Activated CD4-positive, alpha-beta memory T cell treated with anti-CD3 and anti-CD28 coated beads, Interleukin-2, amount 10 ng/mL, durations not matched to agents 7 days and 5 days (primary cell): ENCODE measurements at regions not wholly inside any gene's neighbourhood (a gene's known extent, or its start where the extent isn't known, plus 50 kb on each side); places are given as distances from the start of the nearest gene placed in this dataset.
"Not testable (repeated sequence)": the region's sequence is repeated elsewhere in the genome, so short reads cannot be mapped to it uniquely, and the experiment has no call there.

Experiments used
- CTCF ChIA-PET: fragments of 350-600 bp; sonication (Branson Sonifier 250); formaldehyde crosslinking; loops from one replicate; lab custom pipeline; 2021; ENCODE audit warnings: antibody characterized with exemption, inconsistent platforms; lab: Charles Lee
- POLR2A ChIA-PET: fragments of 350-600 bp; sonication (Branson Sonifier 250); formaldehyde crosslinking; loops from one replicate; lab custom pipeline; 2021; ENCODE audit warnings: antibody characterized with exemption; lab: Charles Lee
- DNase-seq: peaks from one replicate; pipeline ENCODE4 v3.0.0-alpha.2; 2020
- H3K27ac Mint-ChIP-seq: one replicate; pipeline ENCODE4 v1.8.0; 2021; ENCODE audit warnings: mild to moderate bottlenecking, mixed read lengths
- H3K27me3 Mint-ChIP-seq: one replicate; pipeline ENCODE4 v1.8.0; 2021; ENCODE audit warnings: mixed read lengths
- H3K36me3 Mint-ChIP-seq: one replicate; pipeline ENCODE4 v1.8.0; 2021; ENCODE audit warnings: low read depth, mixed read lengths
- H3K4me1 Mint-ChIP-seq: one replicate; pipeline ENCODE4 v1.8.0; 2021; ENCODE audit warnings: mixed read lengths
- H3K4me3 Mint-ChIP-seq: one replicate; pipeline ENCODE4 v1.8.0; 2021; ENCODE audit warnings: mild to moderate bottlenecking, mixed read lengths
- H3K9me3 Mint-ChIP-seq: one replicate; pipeline ENCODE4 v1.8.0; 2021; ENCODE audit warnings: mixed read lengths

DNA sequence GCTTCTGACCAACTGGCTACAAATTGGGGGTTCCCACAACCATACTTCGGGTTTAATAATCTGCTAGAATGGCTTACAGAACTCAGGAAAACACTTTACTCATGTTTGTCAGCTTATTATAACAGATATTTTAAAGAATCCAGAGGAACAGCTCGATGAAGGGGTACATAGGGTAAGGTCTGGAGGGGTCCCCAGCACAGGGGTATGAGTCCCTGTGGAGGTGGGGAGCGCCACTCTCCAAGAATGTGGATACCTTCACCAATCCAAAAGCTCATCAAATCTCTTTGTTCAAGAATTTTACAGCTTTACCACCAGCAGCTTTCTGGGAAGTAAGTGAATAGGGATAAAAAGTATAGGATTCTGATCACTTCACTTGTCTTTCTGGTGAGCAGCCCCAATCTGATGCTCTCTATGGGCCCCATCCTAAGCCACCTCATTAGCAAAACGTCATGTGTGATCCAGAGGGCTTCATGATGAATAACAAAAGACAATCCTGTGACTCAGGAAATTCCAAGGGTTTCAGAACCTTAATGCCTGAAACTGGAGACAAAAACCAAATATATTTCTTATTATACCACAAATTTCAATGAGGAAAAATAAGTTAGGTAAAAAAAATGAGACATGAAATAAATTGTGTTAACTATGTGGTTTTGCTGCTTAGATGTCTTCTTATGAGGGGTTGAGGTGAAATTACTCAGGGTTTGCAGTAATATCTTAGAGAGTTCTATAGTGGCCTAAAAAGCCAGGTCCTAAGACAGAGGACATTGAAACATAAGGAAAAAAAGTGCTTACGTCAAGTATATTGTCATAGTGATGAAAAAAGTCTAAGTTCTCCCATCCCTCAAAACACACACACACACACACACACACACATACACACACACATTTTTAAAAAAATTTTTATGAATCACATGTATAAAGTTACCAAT lies 290.5 kb downstream of the ANXA1 start:
- ChIA-PET POLR2A (no interaction called here), CTCF (no interaction called here)
- Mint-ChIP-seq H3K9me3 (no peaks in the 10 kb centered on the region), H3K27ac (no peak overlapping the region), H3K36me3 (no peaks in the 10 kb centered on the region), H3K4me1 (no peaks in the 10 kb centered on the region), H3K27me3 (no peaks in the 10 kb centered on the region), H3K4me3 (no peak overlapping the region)
- no peak for DNase-seq

DNA sequence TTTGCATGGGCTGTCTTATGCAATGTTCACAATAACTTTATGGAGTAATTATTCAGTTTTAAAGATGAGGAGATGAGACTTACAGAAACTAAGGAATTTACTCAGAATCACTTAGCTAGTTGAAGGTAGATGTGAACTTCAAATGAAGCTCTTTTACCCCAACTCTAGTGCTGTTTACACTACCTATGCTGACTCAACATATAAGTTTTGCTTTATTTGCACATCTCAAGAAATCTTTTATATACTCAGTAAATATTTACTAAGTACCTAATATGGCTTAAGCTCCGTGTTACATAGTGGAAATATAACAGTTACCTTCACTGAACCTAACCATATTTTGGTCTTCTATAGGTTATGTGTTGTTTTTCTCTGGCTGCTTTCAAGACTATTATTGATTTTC lies 293.2 kb downstream of the ANXA1 start:
- CTCF ChIA-PET = no interaction called here
- POLR2A ChIA-PET = no interaction called here
- no peak overlapping the region for H3K4me3 Mint-ChIP-seq
- no peaks in the 10 kb centered on the region for H3K36me3 Mint-ChIP-seq
- no peak for DNase-seq
- no peaks in the 10 kb centered on the region for H3K4me1 Mint-ChIP-seq
- no peaks in the 10 kb centered on the region for H3K9me3 Mint-ChIP-seq
- no peaks in the 10 kb centered on the region for H3K27me3 Mint-ChIP-seq
- H3K27ac Mint-ChIP-seq = no peak overlapping the region

DNA sequence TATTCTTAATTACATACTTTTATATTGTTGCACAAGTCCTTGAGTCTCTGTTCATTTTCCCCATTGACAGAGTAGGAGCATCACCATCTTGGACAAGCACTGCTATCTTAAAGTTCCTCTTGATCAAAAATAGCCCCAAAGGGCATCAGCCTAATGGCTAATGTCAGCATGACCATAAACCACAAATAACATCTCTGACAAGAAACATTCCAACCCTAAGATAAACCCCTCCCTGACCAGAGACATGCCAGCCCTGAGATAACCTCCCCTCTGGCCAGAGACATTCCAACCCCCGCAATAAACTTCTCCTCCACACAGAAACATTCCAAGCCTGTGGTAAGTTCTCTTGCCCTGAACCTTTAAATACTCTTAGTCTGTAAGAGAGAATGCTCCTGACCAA lies 293.7 kb downstream of the ANXA1 start:
- H3K9me3 Mint-ChIP-seq, CTCF ChIA-PET, H3K36me3 Mint-ChIP-seq, H3K4me1 Mint-ChIP-seq, DNase-seq, H3K27me3 Mint-ChIP-seq, POLR2A ChIA-PET, H3K4me3 Mint-ChIP-seq, H3K27ac Mint-ChIP-seq: not testable (repeated sequence)

DNA sequence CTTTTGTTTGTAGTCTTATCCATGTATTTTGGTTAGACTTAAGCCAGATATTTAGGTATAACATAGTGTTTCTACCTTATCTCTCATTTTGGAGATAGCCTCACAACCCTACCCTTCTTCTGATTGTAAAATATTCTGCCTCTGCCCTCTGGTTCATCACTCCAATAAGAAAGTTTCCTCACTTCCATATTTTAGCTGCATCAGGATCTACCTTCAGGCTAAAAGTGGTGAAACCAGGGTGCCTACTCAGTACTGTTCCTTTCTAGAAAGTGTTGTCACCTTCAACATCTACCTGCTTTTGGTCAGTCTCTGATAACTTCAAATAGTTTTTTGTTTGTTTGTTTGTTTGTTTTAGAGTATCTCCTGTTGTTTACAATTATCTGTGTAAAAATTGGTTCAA lies 294.6 kb downstream of the ANXA1 start:
- Mint-ChIP-seq H3K4me1 (no peaks in the 10 kb centered on the region), H3K9me3 (no peaks in the 10 kb centered on the region), H3K27ac (no peak overlapping the region), H3K27me3 (no peaks in the 10 kb centered on the region), H3K36me3 (no peaks in the 10 kb centered on the region), H3K4me3 (no peak overlapping the region)
- ChIA-PET POLR2A (interaction anchor here (0.6 kb wide), 1 partner anchor 127 kb away, joined by 3 read pairs; no protein-coding TSS in a partner anchor), CTCF (no interaction called here)
- DNase-seq = no peak

DNA sequence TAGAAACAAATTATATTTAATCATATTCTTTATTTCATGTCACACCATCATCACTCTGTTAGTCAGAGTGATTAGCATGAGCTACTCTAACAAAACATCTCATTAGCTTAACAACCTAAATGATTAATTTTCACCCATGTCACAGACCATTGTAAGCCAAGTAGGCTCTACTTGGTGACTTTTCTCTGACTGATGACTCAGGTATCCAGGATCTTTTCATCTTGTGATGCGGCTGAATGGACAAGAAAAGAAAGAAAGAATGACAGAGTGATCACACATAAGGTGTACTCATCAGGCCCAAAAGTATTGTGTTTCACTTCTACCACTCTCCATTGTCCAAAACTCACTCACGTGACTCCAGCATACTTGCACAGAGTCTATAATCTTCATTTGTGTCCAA lies 299.3 kb downstream of the ANXA1 start:
- H3K4me3 Mint-ChIP-seq = no peak overlapping the region

DNA sequence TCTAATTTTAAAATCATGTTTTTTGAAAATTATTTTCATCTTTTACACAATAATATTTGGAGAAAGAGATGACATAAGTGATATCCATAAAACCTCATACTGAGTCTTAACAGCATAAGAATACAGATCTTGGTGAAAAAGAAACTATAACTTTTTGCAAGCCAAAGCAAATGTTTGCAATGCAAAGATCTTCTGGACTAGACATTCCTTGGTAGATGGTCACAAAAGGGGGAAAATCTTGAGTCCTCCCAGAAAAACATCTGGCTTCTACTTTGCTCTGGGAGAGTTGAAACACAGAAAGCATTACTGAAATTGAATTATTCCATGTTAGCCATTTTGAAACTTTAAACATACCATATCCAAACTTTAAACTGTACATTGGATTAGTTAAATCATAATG lies 308.2 kb downstream of the ANXA1 start:
- no peak for DNase-seq
- no peaks in the 10 kb centered on the region for H3K36me3 Mint-ChIP-seq
- no peak overlapping the region for H3K27ac Mint-ChIP-seq
- no peaks in the 10 kb centered on the region for H3K27me3 Mint-ChIP-seq
- no peak overlapping the region for H3K4me3 Mint-ChIP-seq
- no peaks in the 10 kb centered on the region for H3K9me3 Mint-ChIP-seq
- CTCF ChIA-PET = no interaction called here
- POLR2A ChIA-PET = no interaction called here
- H3K4me1 Mint-ChIP-seq = no peaks in the 10 kb centered on the region

More for the DNA sequence above, 299.3 kb downstream of the ANXA1 start:
- no peak for DNase-seq
- Mint-ChIP-seq H3K36me3 (no peaks in the 10 kb centered on the region), H3K27me3 (no peaks in the 10 kb centered on the region), H3K9me3 (no peaks in the 10 kb centered on the region), H3K27ac (no peak overlapping the region), H3K4me1 (no peaks in the 10 kb centered on the region)
- ChIA-PET CTCF (no interaction called here), POLR2A (no interaction called here)

DNA sequence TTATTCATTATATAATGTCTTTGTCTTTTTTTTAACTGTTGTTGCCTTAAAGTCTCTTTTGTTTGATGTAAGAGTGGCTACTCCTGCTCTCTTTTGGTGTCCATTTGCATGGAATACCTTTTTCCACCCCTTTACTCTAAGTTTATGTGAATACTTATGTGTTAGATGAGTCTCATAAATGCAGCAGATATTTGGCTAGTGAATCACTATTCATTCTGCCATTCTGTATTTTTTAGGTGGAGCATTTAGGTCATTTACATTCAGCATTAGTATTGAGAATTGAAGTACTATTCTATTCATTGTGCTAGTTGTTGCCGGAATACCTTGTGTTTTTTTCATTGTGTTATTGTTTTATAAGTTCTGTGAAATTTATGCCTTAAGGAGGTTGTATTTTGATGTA lies 317.1 kb downstream of the ANXA1 start:
- Mint-ChIP-seq H3K9me3 (peaks cover 2% of the 10 kb centered on the region), H3K27ac (no peak overlapping the region), H3K27me3 (no peaks in the 10 kb centered on the region), H3K36me3 (no peaks in the 10 kb centered on the region), H3K4me1 (no peaks in the 10 kb centered on the region), H3K4me3 (no peak overlapping the region)
- no peak for DNase-seq
- CTCF ChIA-PET = no interaction called here
- POLR2A ChIA-PET = no interaction called here

DNA sequence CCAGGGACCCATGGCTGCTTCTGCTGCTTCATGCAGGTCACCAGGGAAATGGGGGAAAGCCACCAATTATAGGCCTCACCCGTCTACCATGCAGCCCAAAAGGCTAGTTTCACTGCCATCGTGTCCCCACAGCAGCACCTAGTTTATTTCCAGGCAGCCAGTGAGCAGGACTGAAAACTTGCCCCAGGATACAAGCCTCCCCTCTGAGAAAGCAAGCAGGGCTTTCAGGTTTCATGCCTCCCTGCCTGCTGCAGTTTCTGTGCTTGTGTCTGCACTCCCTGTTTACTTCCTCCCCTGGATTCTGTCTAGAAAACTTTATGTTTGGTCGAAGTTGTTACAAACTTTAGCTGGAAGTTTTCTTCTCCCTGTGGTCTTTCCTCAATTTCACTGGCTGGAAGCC lies 319.1 kb downstream of the ANXA1 start:
- POLR2A ChIA-PET = no interaction called here

DNA sequence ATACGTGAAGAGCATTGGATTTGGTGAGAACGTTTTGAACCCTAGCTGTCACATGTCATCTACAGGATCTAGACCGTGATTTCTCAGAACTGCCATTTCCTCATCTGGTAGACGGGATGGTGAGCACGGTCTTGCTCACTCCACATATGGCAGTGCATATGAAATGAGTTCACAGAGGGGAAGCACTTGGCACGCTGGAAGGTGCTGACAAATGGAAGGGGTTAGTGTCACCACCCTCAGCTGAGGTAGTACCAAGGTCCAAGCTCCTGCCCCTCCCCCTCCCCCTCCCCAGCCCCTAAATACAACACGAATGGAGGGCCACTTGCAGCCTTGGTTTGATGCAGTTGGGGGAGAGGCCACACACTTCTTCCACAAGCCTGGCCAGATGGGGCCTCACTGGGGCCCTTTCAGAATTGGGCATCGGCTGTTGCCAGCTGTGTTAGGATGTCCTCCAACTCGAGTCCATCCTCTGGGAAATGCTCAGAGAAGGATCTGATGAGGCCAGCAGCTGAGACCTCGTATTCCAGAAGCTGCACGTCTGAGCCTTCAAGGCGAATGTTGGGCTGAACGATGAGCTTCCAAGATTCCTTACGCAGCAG lies 322.4 kb downstream of the ANXA1 start:
- Mint-ChIP-seq H3K27ac (no peak overlapping the region), H3K36me3 (no peaks in the 10 kb centered on the region), H3K4me3 (no peak overlapping the region), H3K27me3 (no peaks in the 10 kb centered on the region), H3K4me1 (no peaks in the 10 kb centered on the region), H3K9me3 (peaks cover 6% of the 10 kb centered on the region)
- ChIA-PET CTCF (no interaction called here), POLR2A (no interaction called here)
- DNase-seq = no peak

More for the DNA sequence above, 319.1 kb downstream of the ANXA1 start:
- Mint-ChIP-seq H3K4me3 (no peak overlapping the region), H3K27ac (no peak overlapping the region), H3K4me1 (no peaks in the 10 kb centered on the region), H3K9me3 (peaks cover 6% of the 10 kb centered on the region), H3K27me3 (no peaks in the 10 kb centered on the region), H3K36me3 (no peaks in the 10 kb centered on the region)
- DNase-seq = no peak
- CTCF ChIA-PET = no interaction called here

DNA sequence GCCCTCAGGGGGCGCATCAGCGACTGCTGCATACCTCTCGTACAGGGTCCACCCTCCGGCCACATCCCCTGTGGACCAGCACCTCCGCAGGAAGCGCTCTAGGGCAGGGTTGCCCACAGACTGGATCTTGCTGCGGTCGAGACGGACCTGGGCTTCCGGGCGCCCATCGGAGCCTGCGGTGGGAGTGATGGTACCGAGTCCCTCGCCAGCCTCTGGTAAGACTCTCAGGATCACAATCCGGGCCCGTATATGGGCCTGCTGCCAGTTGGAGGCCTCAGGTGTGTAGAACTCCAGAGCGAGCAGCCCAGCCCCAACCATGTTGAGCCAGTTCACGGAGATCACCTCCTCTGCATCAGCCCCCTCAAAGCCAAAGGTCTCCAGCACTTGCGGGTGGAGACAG lies 323.0 kb downstream of the ANXA1 start:
- no peaks in the 10 kb centered on the region for H3K36me3 Mint-ChIP-seq
- H3K4me1 Mint-ChIP-seq = no peaks in the 10 kb centered on the region
- POLR2A ChIA-PET = no interaction called here
- no peak overlapping the region for H3K27ac Mint-ChIP-seq
- no peak for DNase-seq
- H3K9me3 Mint-ChIP-seq = peaks cover 6% of the 10 kb centered on the region
- CTCF ChIA-PET = no interaction called here
- H3K4me3 Mint-ChIP-seq = no peak overlapping the region
- H3K27me3 Mint-ChIP-seq = no peaks in the 10 kb centered on the region

DNA sequence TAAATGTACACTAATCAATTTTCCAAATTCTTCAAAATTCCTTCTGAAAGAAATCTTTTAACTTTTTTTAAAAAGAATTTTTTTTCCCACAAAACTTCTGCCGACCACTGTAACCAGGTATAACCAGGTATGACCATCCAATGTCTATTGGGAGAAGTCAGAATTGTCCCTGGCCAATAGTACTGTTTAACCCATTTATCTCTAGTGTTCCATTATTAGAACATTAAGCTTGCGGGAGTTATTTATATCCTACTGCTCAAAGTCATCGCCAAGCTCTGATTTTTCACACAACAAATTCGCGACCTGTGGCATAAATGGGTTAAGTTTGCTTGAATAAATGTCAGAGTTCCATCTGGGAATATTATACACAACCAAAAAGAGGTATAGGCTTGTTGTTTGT lies 343.2 kb downstream of the ANXA1 start:
- ChIA-PET CTCF (no interaction called here), POLR2A (no interaction called here)
- no peak for DNase-seq
- Mint-ChIP-seq H3K27ac (no peak overlapping the region), H3K4me3 (no peak overlapping the region), H3K27me3 (no peaks in the 10 kb centered on the region), H3K4me1 (no peaks in the 10 kb centered on the region), H3K9me3 (peaks cover 3% of the 10 kb centered on the region), H3K36me3 (no peaks in the 10 kb centered on the region)

DNA sequence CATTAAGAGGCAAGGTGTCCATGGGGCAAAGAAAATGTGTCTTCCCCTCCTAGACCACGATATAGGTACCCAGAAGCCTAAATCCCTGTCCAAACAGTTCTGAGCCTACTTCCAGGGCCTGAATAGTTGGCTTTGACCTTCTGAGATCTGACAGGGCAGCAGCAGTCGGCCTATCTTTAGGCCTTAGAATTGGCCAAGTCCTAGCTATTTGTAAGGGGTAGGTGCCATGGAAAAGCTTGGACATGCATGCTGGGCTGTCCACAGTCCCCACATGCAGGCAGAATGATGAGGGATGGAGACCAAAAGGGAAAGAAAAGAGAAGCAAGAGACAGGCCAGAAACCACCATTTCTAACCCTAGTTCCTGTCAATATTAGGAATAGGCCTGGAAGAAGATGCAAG lies 346.1 kb downstream of the ANXA1 start:
- H3K4me3 Mint-ChIP-seq = no peak overlapping the region
- no peak overlapping the region for H3K27ac Mint-ChIP-seq
- ChIA-PET POLR2A (no interaction called here), CTCF (no interaction called here)
- H3K9me3 Mint-ChIP-seq = peaks cover 3% of the 10 kb centered on the region
- H3K27me3 Mint-ChIP-seq = no peaks in the 10 kb centered on the region
- no peaks in the 10 kb centered on the region for H3K36me3 Mint-ChIP-seq
- no peaks in the 10 kb centered on the region for H3K4me1 Mint-ChIP-seq
- DNase-seq = no peak

DNA sequence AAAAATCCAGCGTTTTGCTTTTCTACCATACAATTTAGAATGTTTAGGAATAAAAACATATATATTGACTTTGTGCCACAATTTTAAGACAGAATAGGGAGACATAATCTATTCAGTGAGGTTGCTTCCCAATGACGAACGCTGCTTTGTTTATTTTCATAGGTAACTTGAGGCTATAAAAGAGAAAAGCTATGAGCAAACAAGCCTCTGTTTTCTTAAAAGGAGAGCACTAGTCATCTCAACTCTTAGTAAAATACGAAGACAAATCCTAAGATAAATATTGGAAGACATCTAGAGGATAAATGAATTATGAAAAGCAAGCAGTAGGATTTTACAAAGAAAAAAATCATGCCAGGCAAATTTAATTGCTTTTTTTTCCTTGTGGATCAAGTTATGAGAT lies 363.6 kb downstream of the ANXA1 start:
- ChIA-PET CTCF (no interaction called here), POLR2A (no interaction called here)
- no peaks in the 10 kb centered on the region for H3K36me3 Mint-ChIP-seq
- no peak for DNase-seq
- H3K9me3 Mint-ChIP-seq = no peaks in the 10 kb centered on the region
- no peak overlapping the region for H3K27ac Mint-ChIP-seq
- no peaks in the 10 kb centered on the region for H3K27me3 Mint-ChIP-seq
- H3K4me3 Mint-ChIP-seq = no peak overlapping the region
- no peaks in the 10 kb centered on the region for H3K4me1 Mint-ChIP-seq

DNA sequence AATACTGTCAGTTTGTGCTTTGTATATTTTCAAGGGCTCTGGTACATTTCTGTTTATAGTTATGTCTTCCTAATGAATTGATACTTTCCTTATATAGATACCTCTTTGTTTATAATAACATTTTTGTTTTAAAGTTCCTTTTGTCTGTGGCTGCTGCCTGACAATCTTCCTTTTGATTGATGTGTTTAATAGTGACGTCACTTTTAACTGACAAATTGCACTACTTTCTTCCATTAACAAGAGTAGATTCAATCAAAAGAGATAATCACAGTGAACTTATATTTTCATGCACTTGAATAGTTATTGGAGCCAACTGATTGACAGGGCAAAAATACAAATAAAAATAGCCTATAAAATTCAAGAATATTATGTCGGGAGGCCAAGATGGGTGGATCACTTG lies 371.7 kb downstream of the ANXA1 start:
- no peak overlapping the region for H3K4me3 Mint-ChIP-seq
- no peaks in the 10 kb centered on the region for H3K36me3 Mint-ChIP-seq
- no peaks in the 10 kb centered on the region for H3K9me3 Mint-ChIP-seq
- ChIA-PET CTCF (no interaction called here), POLR2A (no interaction called here)
- no peaks in the 10 kb centered on the region for H3K4me1 Mint-ChIP-seq
- H3K27ac Mint-ChIP-seq = no peak overlapping the region
- DNase-seq = no peak
- no peaks in the 10 kb centered on the region for H3K27me3 Mint-ChIP-seq
